IMR-90 (cell line): ENCODE measurements at regions not wholly inside any gene's neighbourhood (a gene's known extent, or its start where the extent isn't known, plus 50 kb on each side); places are given as distances from the start of the nearest gene placed in this dataset.

Experiments
- ATAC-seq: fragments of 200-7000 bp; cut with Tn5 transposase; 2 replicates; pipeline ENCODE4 v1.9.1; 2020; ENCODE audit warnings: low read depth, mild to moderate bottlenecking, moderate library complexity
- BruUV-seq: library from RNA; stranded (reverse); fragments of 400-500 nt; replicated peaks from 2 replicates; lab custom pipeline; 2021; lab: Mats Ljungman, UMichigan
- CTCF ChIA-PET: fragments of 300-600 bp; formaldehyde crosslinking; extraction: SDS; loops from one replicate; lab custom pipeline; 2021; ENCODE audit warnings: antibody characterized with exemption; lab: Yijun Ruan, JAX
- POLR2A ChIA-PET: fragments of 300-600 bp; sonication (Branson Sonifier 250); formaldehyde crosslinking; loops from one replicate; lab custom pipeline; 2022; ENCODE audit warnings: antibody characterized with exemption; ENCODE audit not compliant: unreplicated experiment; lab: Charles Lee
- DNase-seq: peaks from one replicate; pipeline ENCODE4 v3.0.0; 2013
- H2AFZ ChIP-seq: replicated peaks from 2 replicates; pipeline ENCODE3; 2013; ENCODE audit warnings: low read length, mild to moderate bottlenecking; ENCODE audit not compliant: poor library complexity
- H2AK5ac ChIP-seq: 2 replicates; pipeline ENCODE4 v1.6.1; 2013; ENCODE audit warnings: low read depth, low read length, inconsistent platforms
- H2AK9ac ChIP-seq: replicated peaks from 2 replicates; pipeline ENCODE3; 2013; ENCODE audit warnings: mild to moderate bottlenecking, low read depth, low read length, moderate library complexity; ENCODE audit not compliant: poor library complexity
- H2BK120ac ChIP-seq: 2 replicates; pipeline ENCODE4 v1.6.1; 2013; ENCODE audit warnings: low read depth, low read length, inconsistent platforms
- H2BK15ac ChIP-seq: 3 replicates; pipeline ENCODE4 v1.6.1; 2013; ENCODE audit warnings: low read depth, low read length, inconsistent platforms
- H2BK20ac ChIP-seq: 2 replicates; pipeline ENCODE4 v1.6.1; 2013; ENCODE audit warnings: low read depth, mild to moderate bottlenecking, inconsistent platforms, low read length, moderate library complexity
- H2BK5ac ChIP-seq: 2 replicates; pipeline ENCODE4 v1.6.1; 2013; ENCODE audit warnings: mild to moderate bottlenecking, low read depth, low read length, inconsistent platforms; ENCODE audit not compliant: poor library complexity, severe bottlenecking
- H3K14ac ChIP-seq: replicated peaks from 2 replicates; pipeline ENCODE4 v1.6.1; 2013; ENCODE audit warnings: low read depth, low read length, inconsistent platforms
- H3K18ac ChIP-seq: 2 replicates; pipeline ENCODE4 v1.6.1; 2013; ENCODE audit warnings: low read depth, low read length, control low read depth
- H3K23ac ChIP-seq: 2 replicates; pipeline ENCODE4 v1.6.1; 2013; ENCODE audit warnings: low read depth, low read length, inconsistent platforms
- H3K27ac ChIP-seq: 2 replicates; pipeline ENCODE4 v1.5.1; 2013; ENCODE audit warnings: mild to moderate bottlenecking, control low read depth, low read length; ENCODE audit not compliant: insufficient read depth
- H3K27me3 ChIP-seq: 2 replicates; pipeline ENCODE4 v1.6.1; 2013; ENCODE audit warnings: low read length; ENCODE audit not compliant: control insufficient read depth, insufficient read depth
- H3K36me3 ChIP-seq: 2 replicates; pipeline ENCODE4 v1.6.1; 2013; ENCODE audit warnings: low read length, mixed read lengths; ENCODE audit not compliant: control insufficient read depth, insufficient read depth
- H3K4ac ChIP-seq: 2 replicates; pipeline ENCODE4 v1.6.1; 2013; ENCODE audit warnings: low read depth, low read length, inconsistent platforms
- H3K4me1 ChIP-seq: 2 replicates; pipeline ENCODE4 v1.6.1; 2013; ENCODE audit warnings: low read length, mixed read lengths; ENCODE audit not compliant: control insufficient read depth, insufficient read depth
- H3K4me2 ChIP-seq: 2 replicates; pipeline ENCODE4 v1.6.1; 2013; ENCODE audit warnings: low read depth, mild to moderate bottlenecking, control low read depth, low read length, moderate library complexity
- H3K4me3 ChIP-seq: 2 replicates; pipeline ENCODE4 v1.5.1; 2013; ENCODE audit warnings: low read depth, mild to moderate bottlenecking, control low read depth, low read length, moderate library complexity; ENCODE audit not compliant: insufficient read depth
- H3K56ac ChIP-seq: 2 replicates; pipeline ENCODE4 v1.6.1; 2013; ENCODE audit warnings: low read length, inconsistent platforms; ENCODE audit not compliant: insufficient read depth; ENCODE audit errors: extremely low read depth
- H3K79me1 ChIP-seq, 2 experiments: 2 replicates each; pipeline ENCODE4 v1.6.1; 2013; ENCODE audit warnings: low read length in 2 of 2, inconsistent platforms in 1 of 2, low read depth in 1 of 2
- H3K9ac ChIP-seq: 2 replicates; pipeline ENCODE4 v1.6.1; 2013; ENCODE audit warnings: low read depth, low read length, control low read depth
- H3K9me1 ChIP-seq: 2 replicates; pipeline ENCODE4 v1.6.1; 2013; ENCODE audit warnings: low read length, inconsistent platforms; ENCODE audit not compliant: insufficient read depth
- H3K9me3 ChIP-seq: 2 replicates; pipeline ENCODE4 v1.6.1; 2013; ENCODE audit warnings: low read length; ENCODE audit not compliant: control insufficient read depth, insufficient read depth
- H4K20me1 ChIP-seq: 2 replicates; pipeline ENCODE4 v1.6.1; 2013; ENCODE audit warnings: low read length, inconsistent platforms; ENCODE audit not compliant: insufficient read depth
- H4K5ac ChIP-seq: 2 replicates; pipeline ENCODE4 v1.6.1; 2013; ENCODE audit warnings: mild to moderate bottlenecking, low read depth, low read length, control low read depth
- H4K8ac ChIP-seq, 2 experiments: 2 replicates each; pipeline ENCODE4 v1.6.1; 2013; ENCODE audit warnings: low read depth in 2 of 2, low read length in 2 of 2, control low read depth in 1 of 2, inconsistent platforms in 1 of 2
- H4K91ac ChIP-seq: 2 replicates; pipeline ENCODE4 v1.6.1; 2013; ENCODE audit warnings: low read depth, low read length, inconsistent platforms; ENCODE audit not compliant: insufficient read depth
- BHLHE40 ChIP-seq: fragments of 150-350 bp; IDR thresholded peaks from 2 replicates; pipeline ENCODE4 v1.6.1; 2016; ENCODE audit warnings: mild to moderate bottlenecking, low read depth, low read length
- CTCF ChIP-seq: conservative IDR thresholded peaks from 2 replicates; pipeline ENCODE4 v1.5.1; 2012; ENCODE audit warnings: mild to moderate bottlenecking, low read depth, low read length, improper control_type of control experiment
- MAZ ChIP-seq: IDR thresholded peaks from 2 replicates; pipeline ENCODE4 v1.6.1; 2012; ENCODE audit warnings: low read depth, mild to moderate bottlenecking, low read length, improper control_type of control experiment, moderate library complexity, borderline replicate concordance
- MXI1 ChIP-seq: IDR thresholded peaks from 2 replicates; pipeline ENCODE4 v1.6.1; 2012; ENCODE audit warnings: low read depth, mild to moderate bottlenecking, low read length, moderate library complexity, borderline replicate concordance
- RAD21 ChIP-seq: IDR thresholded peaks from 2 replicates; pipeline ENCODE4 v1.6.1; 2012; ENCODE audit warnings: low read length, improper control_type of control experiment
- SMC3 ChIP-seq: fragments of 150-350 bp; IDR thresholded peaks from 2 replicates; pipeline ENCODE4 v1.6.1; 2016; ENCODE audit warnings: low read depth, mild to moderate bottlenecking, antibody characterized with exemption, low read length, moderate library complexity
- USF2 ChIP-seq: fragments of 150-350 bp; IDR thresholded peaks from 2 replicates; pipeline ENCODE4 v1.6.1; 2017; ENCODE audit warnings: mild to moderate bottlenecking, antibody characterized with exemption, low read length, low read depth
- WGBS, 2 experiments: methylation state at CpG; one replicate each; pipeline versions ENCODE4 v1.1.5 to v1.1.7; 2013; ENCODE audit warnings: missing lambda C conversion rate in 2 of 2; ENCODE audit not compliant: insufficient read length in 1 of 2; ENCODE audit errors: extremely low coverage in 2 of 2; 5-methylcytosine and 5-hydroxymethylcytosine counted together
- dilution Hi-C: fragments of 300-500 bp; cut with HindIII; formaldehyde crosslinking; loops from one replicate; pipeline ENCODE4 v1.14.3; 2018; ENCODE audit warnings: low sequenced_read_pairs; ENCODE audit not compliant: unreplicated experiment
- in situ Hi-C: fragments of 300-500 bp; cut with MboI; formaldehyde crosslinking; loops from 3 replicates; pipeline ENCODE4 v1.14.3; 2019; ENCODE audit warnings: low sequenced_read_pairs, inconsistent platforms, mixed read lengths
- intact Hi-C: fragments of 100-400 bp; cut with micrococcal nuclease; formaldehyde crosslinking; loops from 2 replicates; pipeline ENCODE4 v1.10.0; 2022

- H2BK20ac ChIP-seq, result no peak overlapping the region
- no peaks in the 10 kb centered on the region for H3K4me1 ChIP-seq
- no peak for ATAC-seq
- no peak overlapping the region for H3K27ac ChIP-seq
- H3K23ac ChIP-seq, result no peak overlapping the region
- no peak overlapping the region for H3K4me3 ChIP-seq
- no peak overlapping the region for H4K8ac ChIP-seq
- WGBS, 2 experiments, result no CpG with 5 or more reads among the region's 4 CpGs
- intact Hi-C loops, result no loop called here
- no peaks in the 10 kb centered on the region for H3K9me3 ChIP-seq
- H4K91ac ChIP-seq, result no peak overlapping the region
- no peak overlapping the region for H2AFZ ChIP-seq
- no peaks in the 10 kb centered on the region for H4K20me1 ChIP-seq
- H3K36me3 ChIP-seq, result no peaks in the 10 kb centered on the region
- H3K4me2 ChIP-seq, result no peak overlapping the region
- H3K56ac ChIP-seq, result no peak overlapping the region
- H2AK5ac ChIP-seq, result no peak overlapping the region
- POLR2A ChIA-PET, result no interaction called here
- no peak overlapping the region for H2BK5ac ChIP-seq
- no peaks in the 10 kb centered on the region for H3K79me1 ChIP-seq
- no peak overlapping the region for H4K5ac ChIP-seq
- H2BK120ac ChIP-seq, result no peak overlapping the region
- no peak overlapping the region for H3K14ac ChIP-seq
- no peak for TF ChIP-seq SMC3
- 0 out of 2 replicates have a peak, but pooled peaks have one; percentile 24 for TF ChIP-seq CTCF
- no peak for TF ChIP-seq RAD21
- TF ChIP-seq USF2, result no peak
- TF ChIP-seq MXI1, result no peak
- no peak for TF ChIP-seq BHLHE40
- no peak for TF ChIP-seq MAZ
- no TSS peak for BruUV-seq
- CTCF ChIA-PET, result no interaction called here
- DNase-seq, result peak; percentile 27
- no peaks in the 10 kb centered on the region for H3K9me1 ChIP-seq
- peaks cover 2% of the 10 kb centered on the region; the same call in 1 of the 2 replicates for H3K27me3 ChIP-seq
- H3K9ac ChIP-seq, result no peak overlapping the region
- no peak overlapping the region for H3K18ac ChIP-seq
- dilution Hi-C loops, result no loop called here
- H2BK15ac ChIP-seq, result no peak overlapping the region
- H2AK9ac ChIP-seq, result no peak overlapping the region
- in situ Hi-C loops, result loop anchor here (25.0 kb wide), 1 partner anchor 306 kb away; no protein-coding TSS in a partner anchor
- no peak overlapping the region for H3K4ac ChIP-seq
Observed at GRCh38 chr10:60456053-60456452, 66.4 kb upstream of the ANK3 start.
